KMS-11 (cell line): ENCODE measurements at regions not wholly inside any gene's neighbourhood (a gene's known extent, or its start where the extent isn't known, plus 50 kb on each side); places are given as distances from the start of the nearest gene placed in this dataset.

ENCODE experiments used
- H2AFZ ChIP-seq: fragments of 200-600 bp; sonication (generic); 2 replicates; pipeline ENCODE4 v1.6.1; 2016; ENCODE audit warnings: antibody characterized with exemption, mixed run types, low read depth
- H3K27ac ChIP-seq: fragments of 200-600 bp; sonication (generic); 2 replicates; pipeline ENCODE4 v1.6.1; 2016; ENCODE audit warnings: mild to moderate bottlenecking, mixed run types
- H3K27me3 ChIP-seq: fragments of 200-600 bp; sonication (generic); 2 replicates; pipeline ENCODE4 v1.6.1; 2017; ENCODE audit warnings: mild to moderate bottlenecking, low read depth, mixed run types, moderate library complexity; ENCODE audit not compliant: insufficient read depth
- H3K36me3 ChIP-seq: fragments of 200-600 bp; sonication (generic); 2 replicates; pipeline ENCODE4 v1.6.1; 2017; ENCODE audit warnings: mild to moderate bottlenecking, mixed run types; ENCODE audit not compliant: insufficient read depth
- H3K4me1 ChIP-seq: fragments of 200-600 bp; sonication (generic); 2 replicates; pipeline ENCODE4 v1.6.1; 2016; ENCODE audit warnings: mild to moderate bottlenecking, low read depth, mixed run types; ENCODE audit not compliant: poor library complexity, severe bottlenecking
- H3K4me2 ChIP-seq: fragments of 200-600 bp; sonication (generic); 2 replicates; pipeline ENCODE4 v1.7.0; 2016; ENCODE audit warnings: mild to moderate bottlenecking, mixed run types
- H3K4me3 ChIP-seq: fragments of 200-600 bp; sonication (generic); IDR thresholded peaks from 2 replicates; pipeline ENCODE4 v1.6.1; 2017; ENCODE audit warnings: low read depth, low read length, mixed read lengths; ENCODE audit not compliant: insufficient read depth
- H3K79me2 ChIP-seq: fragments of 200-600 bp; sonication (generic); 2 replicates; pipeline ENCODE4 v1.6.1; 2016; ENCODE audit warnings: low read depth, mixed run types; ENCODE audit not compliant: insufficient read depth
- H3K9ac ChIP-seq: fragments of 200-600 bp; sonication (generic); 2 replicates; pipeline ENCODE4 v1.6.1; 2016; ENCODE audit warnings: mild to moderate bottlenecking, mixed run types
- H4K20me1 ChIP-seq: fragments of 200-600 bp; sonication (generic); 2 replicates; pipeline ENCODE4 v1.6.1; 2016; ENCODE audit warnings: mild to moderate bottlenecking, mixed run types; ENCODE audit not compliant: insufficient read depth
- TF ChIP-seq, protein P1 (sequence below): fragments of 200-600 bp; sonication (generic); conservative IDR thresholded peaks from 2 replicates; pipeline ENCODE4 v1.6.1; 2017; ENCODE audit warnings: low read depth, mild to moderate bottlenecking, antibody characterized with exemption, low read length, moderate library complexity, mixed read lengths

DNA sequence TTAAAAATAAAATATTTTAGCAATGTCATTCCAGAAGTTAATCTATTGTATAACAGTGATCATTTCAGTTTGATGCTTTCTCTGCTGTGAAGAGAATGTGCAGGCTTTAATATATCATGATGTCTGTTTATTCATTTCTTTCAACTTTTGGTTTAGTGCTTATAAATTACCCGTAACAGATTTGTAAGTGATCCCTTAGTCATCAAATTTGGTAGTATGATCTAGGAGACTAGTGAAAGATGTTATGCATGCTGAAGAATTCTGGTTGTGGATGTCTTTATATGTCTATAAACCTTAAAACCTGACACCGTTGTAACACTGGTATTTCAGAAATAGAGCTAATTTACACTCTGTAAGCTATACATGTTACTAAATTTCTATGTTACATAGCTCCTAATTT is 260.4 kb downstream of the CPS1 start:
- Histone ChIP-seq H2AFZ (no peak overlapping the region), H4K20me1 (no peaks in the 10 kb centered on the region), H3K4me3 (no peak overlapping the region), H3K4me1 (no peaks in the 10 kb centered on the region), H3K27ac (no peak overlapping the region), H3K27me3 (no peaks in the 10 kb centered on the region), H3K36me3 (no peaks in the 10 kb centered on the region), H3K9ac (no peak overlapping the region), H3K4me2 (no peak overlapping the region), H3K79me2 (no peaks in the 10 kb centered on the region)
- TF ChIP-seq, protein P1, sequence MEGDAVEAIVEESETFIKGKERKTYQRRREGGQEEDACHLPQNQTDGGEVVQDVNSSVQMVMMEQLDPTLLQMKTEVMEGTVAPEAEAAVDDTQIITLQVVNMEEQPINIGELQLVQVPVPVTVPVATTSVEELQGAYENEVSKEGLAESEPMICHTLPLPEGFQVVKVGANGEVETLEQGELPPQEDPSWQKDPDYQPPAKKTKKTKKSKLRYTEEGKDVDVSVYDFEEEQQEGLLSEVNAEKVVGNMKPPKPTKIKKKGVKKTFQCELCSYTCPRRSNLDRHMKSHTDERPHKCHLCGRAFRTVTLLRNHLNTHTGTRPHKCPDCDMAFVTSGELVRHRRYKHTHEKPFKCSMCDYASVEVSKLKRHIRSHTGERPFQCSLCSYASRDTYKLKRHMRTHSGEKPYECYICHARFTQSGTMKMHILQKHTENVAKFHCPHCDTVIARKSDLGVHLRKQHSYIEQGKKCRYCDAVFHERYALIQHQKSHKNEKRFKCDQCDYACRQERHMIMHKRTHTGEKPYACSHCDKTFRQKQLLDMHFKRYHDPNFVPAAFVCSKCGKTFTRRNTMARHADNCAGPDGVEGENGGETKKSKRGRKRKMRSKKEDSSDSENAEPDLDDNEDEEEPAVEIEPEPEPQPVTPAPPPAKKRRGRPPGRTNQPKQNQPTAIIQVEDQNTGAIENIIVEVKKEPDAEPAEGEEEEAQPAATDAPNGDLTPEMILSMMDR = no peak

DNA sequence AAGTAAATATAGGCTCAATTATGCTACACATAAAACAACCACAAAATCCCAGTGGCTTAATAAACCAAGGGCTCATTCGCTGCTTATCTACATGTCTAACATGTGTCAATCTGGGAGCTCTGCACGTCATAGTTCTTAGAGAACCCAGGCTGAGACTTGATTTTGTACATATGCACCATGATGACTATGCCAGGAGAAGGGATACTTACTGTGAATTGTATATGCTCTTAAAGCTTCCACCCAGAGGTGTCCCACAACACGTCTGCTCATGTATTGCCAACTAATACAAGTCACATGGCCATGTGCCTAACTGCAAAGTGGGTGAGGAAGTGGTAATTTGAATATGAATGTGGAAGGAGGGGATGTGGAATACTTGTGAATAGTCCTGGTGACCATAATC is 262.1 kb downstream of the CPS1 start:
- H3K79me2 ChIP-seq = no peaks in the 10 kb centered on the region
- H3K4me2 ChIP-seq = no peak overlapping the region
- no peaks in the 10 kb centered on the region for H3K4me1 ChIP-seq
- no peaks in the 10 kb centered on the region for H4K20me1 ChIP-seq
- no peaks in the 10 kb centered on the region for H3K27me3 ChIP-seq
- H2AFZ ChIP-seq = no peak overlapping the region
- TF ChIP-seq, protein P1 = no peak
- no peak overlapping the region for H3K4me3 ChIP-seq
- H3K27ac ChIP-seq = no peak overlapping the region
- no peaks in the 10 kb centered on the region for H3K36me3 ChIP-seq
- H3K9ac ChIP-seq = no peak overlapping the region

DNA sequence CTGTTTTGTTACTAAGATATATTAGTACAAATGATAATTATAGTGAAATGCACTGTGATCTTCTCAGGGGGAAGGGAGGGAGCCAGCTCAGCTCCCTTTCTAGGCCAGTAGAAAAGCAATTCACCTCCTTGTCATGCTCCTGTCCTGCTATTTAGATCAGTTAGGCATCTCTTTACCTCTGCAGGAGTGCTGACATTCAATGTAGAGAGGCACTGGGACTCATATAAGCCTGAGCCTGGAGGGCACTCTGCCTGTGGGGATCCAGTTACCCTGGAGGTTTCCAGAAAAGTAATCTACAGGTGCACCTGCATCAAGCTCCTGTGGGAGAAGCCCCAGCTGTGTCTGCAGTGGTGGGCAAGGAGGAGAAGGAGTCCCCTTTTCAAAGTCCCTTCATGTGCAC is 277.0 kb downstream of the CPS1 start:
- no peaks in the 10 kb centered on the region for H3K4me1 ChIP-seq
- H2AFZ ChIP-seq = no peak overlapping the region
- H3K4me3 ChIP-seq = no peak overlapping the region
- no peaks in the 10 kb centered on the region for H3K36me3 ChIP-seq
- no peaks in the 10 kb centered on the region for H4K20me1 ChIP-seq
- TF ChIP-seq, protein P1 = no peak
- no peak overlapping the region for H3K9ac ChIP-seq
- no peak overlapping the region for H3K27ac ChIP-seq
- no peaks in the 10 kb centered on the region for H3K79me2 ChIP-seq
- no peak overlapping the region for H3K4me2 ChIP-seq
- no peaks in the 10 kb centered on the region for H3K27me3 ChIP-seq

DNA sequence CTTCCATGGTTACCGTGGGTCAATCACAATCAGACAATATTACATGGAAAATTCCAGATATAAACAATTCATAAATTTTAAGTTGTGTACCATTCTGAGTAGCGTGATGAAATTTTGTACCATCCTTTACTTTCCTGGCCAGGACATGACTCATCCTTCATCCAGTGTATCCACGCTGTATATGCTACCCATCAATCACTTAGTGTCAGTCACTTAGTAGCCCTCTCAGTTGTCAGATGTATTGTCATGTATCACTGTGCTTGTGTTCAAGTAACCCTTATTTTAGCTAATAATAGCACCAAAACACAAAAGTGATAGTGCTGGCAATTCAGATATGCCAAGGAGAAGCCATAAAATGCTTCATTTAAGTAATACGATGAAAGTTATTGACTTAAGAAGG is 282.6 kb downstream of the CPS1 start:
- no peaks in the 10 kb centered on the region for H3K4me1 ChIP-seq
- H3K4me2 ChIP-seq = no peak overlapping the region
- no peak overlapping the region for H3K9ac ChIP-seq
- no peak overlapping the region for H3K4me3 ChIP-seq
- TF ChIP-seq, protein P1 = no peak
- H3K27ac ChIP-seq = no peak overlapping the region
- H4K20me1 ChIP-seq = no peaks in the 10 kb centered on the region
- H3K27me3 ChIP-seq = no peaks in the 10 kb centered on the region
- H3K36me3 ChIP-seq = no peaks in the 10 kb centered on the region
- H3K79me2 ChIP-seq = no peaks in the 10 kb centered on the region
- no peak overlapping the region for H2AFZ ChIP-seq

DNA sequence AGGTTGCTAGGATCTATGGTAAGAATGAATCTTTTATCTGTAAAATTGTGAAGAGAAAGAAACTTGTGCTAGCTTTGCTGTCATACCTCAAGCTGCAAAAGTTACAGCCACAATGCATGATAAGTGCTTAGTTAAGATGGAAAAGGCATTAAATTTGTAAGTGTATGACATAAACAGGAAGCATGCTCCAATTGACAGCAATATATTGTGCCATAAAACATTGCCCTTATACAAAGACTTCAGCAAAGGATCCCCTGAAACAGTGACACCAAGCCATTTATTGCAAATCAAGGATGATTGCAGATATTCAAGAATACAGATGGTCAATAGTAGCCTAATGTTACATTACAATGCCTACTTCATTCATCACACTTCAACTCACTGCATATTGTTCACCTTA is 283.1 kb downstream of the CPS1 start:
- TF ChIP-seq, protein P1 = no peak
- H3K4me3 ChIP-seq = no peak overlapping the region
- no peak overlapping the region for H3K4me2 ChIP-seq
- no peak overlapping the region for H3K9ac ChIP-seq
- H3K4me1 ChIP-seq = no peaks in the 10 kb centered on the region
- H3K36me3 ChIP-seq = no peaks in the 10 kb centered on the region
- H3K79me2 ChIP-seq = no peaks in the 10 kb centered on the region
- no peak overlapping the region for H3K27ac ChIP-seq
- H2AFZ ChIP-seq = no peak overlapping the region
- H3K27me3 ChIP-seq = no peaks in the 10 kb centered on the region
- no peaks in the 10 kb centered on the region for H4K20me1 ChIP-seq
